Hematopoietic multipotent progenitor cell treated with erythropoietin and hydrocortisone succinate and interleukin-3 and kit ligand, for 4 days (in vitro differentiated cells): ENCODE measurements at regions not wholly inside any gene's neighbourhood (a gene's known extent, or its start where the extent isn't known, plus 50 kb on each side); places are given as distances from the start of the nearest gene placed in this dataset.
A peak's percentile ranks its signal among the peaks of the same experiment; 100 is the strongest.
"Not testable (repeated sequence)": the region's sequence is repeated elsewhere in the genome, so short reads cannot be mapped to it uniquely, and the experiment has no call there.

Source experiments
- DNase-seq: peaks from one replicate; pipeline ENCODE4 v3.0.0-alpha.2; 2015

GRCh38 chr2:11923935-11924334 is 177.5 kb downstream of the LPIN1 start:
- no peak for DNase-seq

DNA sequence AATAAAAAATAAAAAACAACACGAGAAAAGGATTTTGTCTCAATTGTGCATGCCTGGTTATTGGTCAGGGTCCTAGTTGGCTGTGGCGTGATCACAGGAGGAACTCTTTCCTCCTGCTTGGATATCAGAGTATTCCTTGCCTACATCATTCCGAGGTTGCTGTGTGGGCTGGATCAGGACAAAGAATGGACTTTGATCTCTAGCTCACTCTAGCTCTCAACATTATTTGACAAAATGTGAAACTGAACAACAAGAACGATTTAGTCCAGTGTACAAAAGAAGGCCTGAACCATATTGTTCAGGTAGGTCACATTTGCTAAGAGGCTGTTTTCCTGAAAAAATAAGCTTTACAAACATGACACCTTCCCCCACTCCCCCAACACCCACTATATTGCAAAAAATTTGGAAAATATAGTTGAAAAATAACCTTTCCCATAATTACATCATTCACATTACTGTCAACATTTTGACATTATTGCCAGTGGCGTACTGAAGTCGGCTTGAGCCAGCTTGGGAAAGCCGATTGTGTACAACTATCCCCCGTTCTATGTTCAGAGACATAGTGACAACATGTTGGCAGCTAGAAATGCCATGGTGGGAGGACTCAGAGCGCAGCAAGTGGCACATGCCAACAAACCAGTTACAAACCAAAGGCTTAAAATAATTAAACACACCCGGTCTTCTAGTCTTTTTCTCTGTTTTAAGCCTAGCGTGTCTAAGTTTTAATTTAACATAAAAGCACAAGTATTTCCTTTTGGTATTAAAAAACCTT is 179.0 kb downstream of the LPIN1 start:
- DNase-seq, result no peak

- no peak for DNase-seq
Measured at GRCh38 chr2:11930211-11930761, 183.9 kb downstream of the LPIN1 start.

DNA sequence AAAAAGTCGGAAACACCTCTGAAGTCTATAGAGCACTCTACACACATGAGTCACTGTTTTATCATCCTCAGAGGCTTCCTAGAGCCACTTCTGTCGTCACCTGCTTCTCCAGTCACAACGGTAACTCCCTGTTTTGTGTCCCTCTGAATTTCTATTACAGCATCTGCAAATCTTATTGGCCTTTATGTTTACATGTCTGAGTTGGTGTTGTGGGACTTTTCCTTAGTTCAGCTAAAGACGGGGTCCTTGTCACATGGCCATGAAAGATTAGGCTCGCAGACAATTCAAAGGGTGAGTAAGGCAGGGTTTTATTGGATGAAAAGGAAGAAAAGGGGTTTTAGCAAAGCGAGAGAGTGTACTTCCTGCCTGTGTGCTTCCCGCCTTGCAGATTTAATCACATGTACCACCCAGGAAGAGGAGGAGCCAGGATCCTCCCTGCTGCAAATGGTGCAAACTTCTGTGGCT is 185.6 kb downstream of the LPIN1 start:
- no peak for DNase-seq

- DNase-seq, result no peak
Measured at GRCh38 chr2:11932962-11933361, 186.5 kb downstream of the LPIN1 start.

GRCh38 chr2:11933854-11934253 is 187.4 kb downstream of the LPIN1 start:
- no peak for DNase-seq

- no peak for DNase-seq
Measured at GRCh38 chr2:11936761-11937160, 190.3 kb downstream of the LPIN1 start.

GRCh38 chr2:11938196-11938595 is 191.8 kb downstream of the LPIN1 start:
- no peak for DNase-seq

- DNase-seq, result no peak
Measured at GRCh38 chr2:11939523-11939922, 193.1 kb downstream of the LPIN1 start.

- DNase-seq, result peak; percentile 55
Measured at GRCh38 chr2:11940121-11940743, 193.8 kb downstream of the LPIN1 start.

GRCh38 chr2:11940799-11941198 is 194.4 kb downstream of the LPIN1 start:
- DNase-seq, result no peak

DNA sequence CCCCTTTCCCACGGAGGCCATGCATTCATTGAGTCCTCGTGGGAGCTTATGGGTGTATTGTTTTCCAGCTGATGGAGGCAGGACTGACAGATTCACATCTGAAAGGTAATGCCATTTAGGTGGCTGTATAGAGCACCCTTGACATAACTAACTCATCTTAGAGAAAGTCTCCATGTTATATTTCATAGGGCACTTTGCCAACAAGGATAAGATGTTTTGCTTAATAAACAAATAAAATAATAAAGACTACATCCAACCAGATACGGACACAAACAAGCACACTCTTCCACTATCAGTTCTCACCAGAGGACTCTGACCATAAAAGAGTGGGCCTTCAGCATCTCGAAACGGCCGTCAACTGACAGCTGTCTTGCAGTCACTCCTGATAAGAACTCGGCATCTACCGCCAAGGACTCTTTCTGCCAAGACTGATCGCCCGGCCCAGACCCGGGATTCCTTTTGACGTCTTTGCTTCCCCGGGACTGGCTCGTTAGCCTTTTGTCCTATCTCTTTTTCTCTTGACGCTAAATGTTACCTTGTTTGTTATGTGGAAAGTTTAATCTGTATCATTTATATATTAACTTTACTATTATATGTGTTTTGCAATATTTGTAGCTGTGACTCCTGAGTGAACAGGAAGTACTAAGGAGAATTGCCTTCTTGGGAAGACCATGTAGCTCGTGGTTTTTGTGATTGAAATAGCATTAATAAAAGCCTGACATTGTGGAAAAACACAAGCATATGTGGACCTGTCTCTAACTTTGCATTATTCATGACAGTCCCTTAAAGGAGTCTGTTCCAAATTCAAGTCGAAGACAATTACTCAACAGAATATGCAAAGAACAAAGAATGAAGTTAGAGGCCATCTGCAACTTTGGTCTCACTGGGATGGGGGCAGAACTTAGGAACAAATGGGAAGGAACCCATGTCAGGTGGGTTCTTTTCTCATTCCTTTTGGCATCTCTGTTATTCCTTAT is 195.1 kb downstream of the LPIN1 start:
- DNase-seq, result peak; percentile 91

GRCh38 chr2:11942178-11942569 is 195.7 kb downstream of the LPIN1 start:
- DNase-seq, result no peak

DNA sequence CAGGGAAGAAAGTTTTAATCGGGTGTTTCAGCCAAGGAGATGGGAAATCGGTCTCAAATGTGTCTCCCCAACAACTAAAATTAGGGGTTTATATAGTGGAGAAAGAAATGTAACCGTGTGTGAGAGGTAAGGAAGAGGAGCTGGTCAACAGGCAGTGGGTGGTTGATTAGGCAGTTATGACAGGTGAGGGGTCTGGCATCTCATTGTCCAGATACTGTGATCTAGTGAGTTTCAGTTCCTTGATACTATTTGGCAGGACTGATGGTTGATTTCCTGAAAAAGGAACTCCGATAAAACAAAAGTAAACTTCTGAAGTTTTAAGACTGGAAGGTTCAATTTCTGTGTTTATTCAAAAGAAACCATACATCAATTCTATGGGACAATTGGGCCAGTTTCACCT is 197.9 kb downstream of the LPIN1 start:
- DNase-seq, result no peak

- no peak for DNase-seq
Measured at GRCh38 chr2:11945139-11946126, 199.0 kb downstream of the LPIN1 start.

DNA sequence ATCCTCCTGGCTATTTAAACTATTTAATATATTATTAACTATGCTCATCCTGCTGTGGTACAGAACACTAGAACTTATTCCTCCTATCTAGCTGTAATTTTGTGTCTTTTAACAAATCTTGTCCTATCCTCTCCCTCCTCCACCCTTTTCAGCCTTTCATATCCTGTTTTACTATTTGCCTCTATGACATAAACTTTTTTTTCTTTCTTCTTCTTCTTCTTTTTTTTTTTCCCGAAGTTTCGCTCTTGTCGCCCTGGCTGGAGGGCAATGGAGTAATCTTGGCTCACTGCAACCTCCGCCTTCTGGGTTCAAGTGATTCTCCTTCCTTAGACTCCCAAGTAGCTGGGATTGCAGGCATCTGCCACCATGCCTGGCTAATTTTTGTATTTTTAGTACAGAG is 201.5 kb downstream of the LPIN1 start:
- DNase-seq, result no peak

DNA sequence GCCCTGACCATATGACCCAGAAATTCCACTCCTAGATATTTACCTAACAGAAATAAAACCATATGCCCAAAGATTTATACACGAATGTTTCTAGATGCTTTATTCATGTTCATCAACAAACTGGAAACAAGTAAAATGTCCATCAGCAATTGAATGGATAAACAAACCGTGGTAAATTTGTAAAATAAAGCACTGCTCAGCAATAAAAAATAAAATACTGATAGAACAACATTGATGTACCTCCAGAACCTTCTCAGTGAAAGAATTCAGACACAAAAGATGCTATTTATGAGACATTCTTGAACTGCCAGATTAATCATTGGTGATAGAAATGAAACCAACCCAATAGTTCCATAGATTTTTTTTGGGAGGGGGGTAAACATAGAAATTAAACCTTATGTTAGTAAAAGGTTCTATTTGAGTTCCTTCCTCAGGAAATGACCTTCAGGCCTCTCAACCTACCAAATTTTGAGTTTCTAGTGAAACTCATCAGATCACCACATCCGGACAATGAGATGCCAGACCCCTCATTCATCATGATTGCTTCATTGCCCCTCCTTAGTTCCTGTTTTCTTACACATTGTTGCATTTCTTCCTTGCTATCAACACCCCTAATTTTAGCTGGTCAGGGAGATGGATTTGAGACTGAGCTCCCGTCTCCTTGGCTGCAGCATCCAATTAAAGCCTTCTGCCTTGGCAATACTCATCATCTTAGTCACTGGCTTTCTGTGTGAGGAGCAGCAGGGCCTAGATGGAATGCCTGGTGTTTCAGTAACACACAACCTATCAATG is 203.5 kb downstream of the LPIN1 start:
- DNase-seq, result peak; percentile 74

DNA sequence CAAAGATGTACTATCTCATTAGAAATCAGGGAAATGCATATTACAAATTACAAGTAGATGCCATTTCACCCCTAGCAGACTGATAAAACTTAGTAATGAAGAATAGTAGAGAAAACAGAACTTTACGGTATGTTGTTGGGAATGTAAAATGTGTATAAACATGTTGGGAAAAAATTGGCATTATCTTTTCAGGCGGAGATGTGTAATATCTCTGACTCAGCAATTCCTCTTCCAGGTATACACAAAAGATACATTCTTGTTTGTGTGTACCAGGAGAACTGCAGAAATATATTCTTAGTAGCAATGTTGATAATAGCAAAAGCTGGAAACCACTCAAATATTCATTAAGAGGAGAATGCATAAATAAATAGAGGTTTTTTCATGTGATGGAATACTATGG is 204.5 kb downstream of the LPIN1 start:
- no peak for DNase-seq

DNA sequence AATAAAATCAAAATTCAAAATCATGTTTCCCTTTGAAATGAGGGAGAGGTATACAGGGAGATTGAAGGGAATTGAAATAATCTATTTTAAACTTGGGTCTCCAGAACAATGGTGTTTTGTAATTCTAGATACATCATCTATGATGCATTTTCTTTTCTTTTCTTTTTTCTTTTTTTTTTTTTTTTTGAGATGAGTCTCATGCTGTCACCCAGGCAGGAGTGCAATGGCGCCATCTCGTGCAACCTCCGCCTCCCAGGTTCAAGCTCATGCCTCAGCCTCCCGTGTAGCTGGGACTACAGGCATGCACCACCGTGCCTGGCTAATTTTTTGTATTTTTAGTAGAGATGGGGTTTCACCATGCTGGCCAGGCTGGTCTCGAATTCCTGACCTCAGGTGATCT is 205.1 kb downstream of the LPIN1 start:
- DNase-seq, result not testable (repeated sequence)

- no peak for DNase-seq
Measured at GRCh38 chr2:11953258-11953657, 206.8 kb downstream of the LPIN1 start.

DNA sequence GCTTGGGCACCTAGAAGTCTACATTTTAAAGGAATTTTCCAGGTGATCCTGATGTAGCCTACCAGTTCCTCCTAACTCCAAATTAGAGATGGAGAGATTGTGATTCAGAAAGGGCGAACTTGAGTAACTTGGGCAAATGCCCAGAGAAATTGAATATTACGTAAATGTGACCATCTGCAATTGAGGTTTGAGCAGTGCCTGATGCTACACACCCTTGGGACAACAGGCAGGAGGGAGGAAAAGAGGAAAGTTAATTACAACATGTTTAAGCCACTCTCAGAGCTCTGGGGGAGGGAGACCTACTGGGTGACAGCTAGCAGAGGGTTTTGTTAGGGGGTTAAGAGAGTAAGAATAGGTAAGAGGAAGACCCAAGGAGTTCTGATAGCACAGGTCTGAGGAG is 208.9 kb downstream of the LPIN1 start:
- peak; percentile 33 for DNase-seq
